ENCODE measurements at regions not wholly inside any gene's neighbourhood (a gene's known extent, or its start where the extent isn't known, plus 50 kb on each side); places are given as distances from the start of the nearest gene placed in this dataset.

- TF ChIP-seq CTCF (IDR thresholded peaks at IDR 0.05): no peak
- no peak for TF ChIP-seq POLR2AphosphoS5 (IDR thresholded peaks at IDR 0.05)
- no peak for TF ChIP-seq EP300 (IDR thresholded peaks at IDR 0.05)
- TF ChIP-seq POLR2A (IDR thresholded peaks at IDR 0.05): no peak
Observed at GRCh38 chr9:126119731-126120130, 206.9 kb upstream of the MVB12B start.
